ENCODE measurements at regions not wholly inside any gene's neighbourhood (a gene's known extent, or its start where the extent isn't known, plus 50 kb on each side); places are given as distances from the start of the nearest gene placed in this dataset.

- CTCF ChIA-PET, result no interaction called here
- H3K36me3 ChIP-seq (ENCODE audit: insufficient read depth, low read length, poor library complexity, severe bottlenecking), result no peaks in the 10 kb centered on the region
- H3K9me3 ChIP-seq (ENCODE audit: low read depth, low read length, poor library complexity, severe bottlenecking), result no peaks in the 10 kb centered on the region
- intact Hi-C loops (cut with micrococcal nuclease; ENCODE audit: unreplicated experiment), result no loop called here
- H3K27me3 ChIP-seq (replicated peaks; ENCODE audit: insufficient read depth, low read depth, low read length, poor library complexity), result no peaks in the 10 kb centered on the region
- H3K4me3 ChIP-seq (ENCODE audit: low read depth, low read length, poor library complexity, severe bottlenecking), result no peak overlapping the region
- no peak overlapping the region for H3K27ac ChIP-seq (ENCODE audit: low read depth, low read length, poor library complexity, severe bottlenecking)
- no peak for DNase-seq (ENCODE audit: low spot score)
- no TSS peak for BruUV-seq (replicated peaks)
- no peak for TF ChIP-seq CTCF (conservative IDR thresholded peaks at IDR 0.05; ENCODE audit: low read depth, low read length)
- no peak for TF ChIP-seq EZH2 (IDR thresholded peaks at IDR 0.05; ENCODE audit: borderline replicate concordance, low read depth, low read length, poor library complexity, severe bottlenecking)
- H3K4me1 ChIP-seq (ENCODE audit: insufficient read depth, low read length, poor library complexity, severe bottlenecking), result no peaks in the 10 kb centered on the region
- POLR2A ChIA-PET (ENCODE audit: low non-redundant PET), result no interaction called here
These were observed 1550.3 kb upstream of the LRRTM3 start for GRCh38 chr10:65375528-65375927.

DNA sequence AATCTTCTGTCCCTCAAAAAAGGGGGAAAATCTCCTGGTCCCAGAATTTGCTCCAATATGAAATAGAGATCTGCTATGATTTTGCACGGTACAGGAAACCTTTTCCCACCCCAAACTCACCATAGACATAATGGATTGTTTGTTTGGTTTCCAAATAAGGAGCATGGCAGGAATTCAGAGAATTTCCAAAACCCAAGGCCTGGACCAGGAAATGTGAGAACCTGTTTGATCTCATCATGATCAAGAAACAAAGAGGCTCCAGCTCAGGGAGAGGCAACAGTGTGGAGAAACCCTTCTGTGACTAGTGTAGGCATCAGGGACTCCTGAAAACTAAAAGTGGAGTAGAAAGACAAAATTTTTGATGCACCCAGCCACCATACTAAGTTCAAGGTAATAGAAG, 1548.1 kb upstream of the LRRTM3 start:
- Histone ChIP-seq H3K27me3 (replicated peaks; ENCODE audit: insufficient read depth, low read depth, low read length, poor library complexity) (no peaks in the 10 kb centered on the region), H3K4me3 (ENCODE audit: low read depth, low read length, poor library complexity, severe bottlenecking) (no peak overlapping the region), H3K4me1 (ENCODE audit: insufficient read depth, low read length, poor library complexity, severe bottlenecking) (no peaks in the 10 kb centered on the region), H3K36me3 (ENCODE audit: insufficient read depth, low read length, poor library complexity, severe bottlenecking) (no peaks in the 10 kb centered on the region), H3K27ac (ENCODE audit: low read depth, low read length, poor library complexity, severe bottlenecking) (no peak overlapping the region), H3K9me3 (ENCODE audit: low read depth, low read length, poor library complexity, severe bottlenecking) (no peaks in the 10 kb centered on the region)
- TF ChIP-seq EZH2 (IDR thresholded peaks at IDR 0.05; ENCODE audit: borderline replicate concordance, low read depth, low read length, poor library complexity, severe bottlenecking) (no peak), CTCF (conservative IDR thresholded peaks at IDR 0.05; ENCODE audit: low read depth, low read length) (no peak)
- intact Hi-C loops (cut with micrococcal nuclease; ENCODE audit: unreplicated experiment), result no loop called here
- no TSS peak for BruUV-seq (replicated peaks)
- POLR2A ChIA-PET (ENCODE audit: low non-redundant PET), result no interaction called here
- no peak for DNase-seq (ENCODE audit: low spot score)
- CTCF ChIA-PET, result no interaction called here

GRCh38 chr10:65394502-65395297, 1531.1 kb upstream of the LRRTM3 start:
- intact Hi-C loops (cut with micrococcal nuclease; ENCODE audit: unreplicated experiment), result no loop called here
- no TSS peak for BruUV-seq (replicated peaks)
- ChIA-PET CTCF (no interaction called here), POLR2A (ENCODE audit: low non-redundant PET) (no interaction called here)
- H3K4me1 ChIP-seq (ENCODE audit: insufficient read depth, low read length, poor library complexity, severe bottlenecking), result no peaks in the 10 kb centered on the region
- no peak for DNase-seq (ENCODE audit: low spot score)
- no peak overlapping the region for H3K27ac ChIP-seq (ENCODE audit: low read depth, low read length, poor library complexity, severe bottlenecking)
- no peaks in the 10 kb centered on the region for H3K9me3 ChIP-seq (ENCODE audit: low read depth, low read length, poor library complexity, severe bottlenecking)
- TF ChIP-seq CTCF (conservative IDR thresholded peaks at IDR 0.05; ENCODE audit: low read depth, low read length), result no peak
- no peak for TF ChIP-seq EZH2 (IDR thresholded peaks at IDR 0.05; ENCODE audit: borderline replicate concordance, low read depth, low read length, poor library complexity, severe bottlenecking)
- no peaks in the 10 kb centered on the region for H3K36me3 ChIP-seq (ENCODE audit: insufficient read depth, low read length, poor library complexity, severe bottlenecking)
- no peak overlapping the region for H3K4me3 ChIP-seq (ENCODE audit: low read depth, low read length, poor library complexity, severe bottlenecking)
- H3K27me3 ChIP-seq (replicated peaks; ENCODE audit: insufficient read depth, low read depth, low read length, poor library complexity), result no peaks in the 10 kb centered on the region

Data from A673 (cell line).